OCI-LY3 (cell line): ENCODE measurements at regions not wholly inside any gene's neighbourhood (a gene's known extent, or its start where the extent isn't known, plus 50 kb on each side); places are given as distances from the start of the nearest gene placed in this dataset.

ENCODE experiments used
- EZH2phosphoT487 ChIP-seq: fragments of 200-600 bp; shearing (Covaris generic); IDR thresholded peaks from 2 replicates; pipeline ENCODE4 v1.6.1; 2018; ENCODE audit warnings: antibody characterized with exemption, mixed run types, low read depth
- TF ChIP-seq, protein P1 (sequence below): fragments of 200-600, 300-600 bp; sonication (generic); IDR thresholded peaks from 2 replicates; pipeline ENCODE4 v1.5.1; 2014; ENCODE audit warnings: antibody characterized with exemption, low read length, low read depth

DNA sequence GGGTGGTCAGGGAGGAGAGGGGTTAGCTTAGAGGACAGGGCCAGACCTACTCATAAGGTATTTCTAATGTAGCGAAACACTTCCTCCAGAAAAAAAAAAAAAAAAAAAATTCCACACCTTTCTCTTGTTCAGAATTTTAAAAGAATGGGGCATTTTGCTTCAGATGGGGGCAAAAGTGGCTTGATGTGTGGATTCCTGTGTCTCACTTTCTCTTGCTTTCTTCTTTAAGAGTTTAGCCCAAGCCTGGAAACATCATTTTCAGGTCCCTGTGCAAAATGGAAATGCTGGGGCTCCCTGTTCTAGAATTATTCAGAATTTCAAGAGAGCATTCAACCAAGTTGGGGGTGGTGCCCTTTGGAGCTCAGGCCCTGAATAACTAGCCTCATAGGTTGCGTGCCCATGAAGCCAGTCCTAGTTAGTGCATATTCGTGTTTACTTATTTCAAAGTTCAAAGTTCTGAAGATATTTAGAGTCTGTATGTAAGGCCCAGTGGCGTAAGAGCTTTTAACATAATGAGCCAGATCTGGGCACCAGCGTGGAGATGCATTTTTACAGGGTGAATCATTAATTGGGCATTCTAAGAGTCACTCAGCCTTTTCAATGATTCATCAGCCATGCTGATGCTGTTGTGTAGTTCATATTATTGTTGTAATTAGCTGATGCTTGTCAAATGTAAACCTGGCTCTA lies 104.5 kb downstream of the RPLP1 start:
- TF ChIP-seq, protein P1, sequence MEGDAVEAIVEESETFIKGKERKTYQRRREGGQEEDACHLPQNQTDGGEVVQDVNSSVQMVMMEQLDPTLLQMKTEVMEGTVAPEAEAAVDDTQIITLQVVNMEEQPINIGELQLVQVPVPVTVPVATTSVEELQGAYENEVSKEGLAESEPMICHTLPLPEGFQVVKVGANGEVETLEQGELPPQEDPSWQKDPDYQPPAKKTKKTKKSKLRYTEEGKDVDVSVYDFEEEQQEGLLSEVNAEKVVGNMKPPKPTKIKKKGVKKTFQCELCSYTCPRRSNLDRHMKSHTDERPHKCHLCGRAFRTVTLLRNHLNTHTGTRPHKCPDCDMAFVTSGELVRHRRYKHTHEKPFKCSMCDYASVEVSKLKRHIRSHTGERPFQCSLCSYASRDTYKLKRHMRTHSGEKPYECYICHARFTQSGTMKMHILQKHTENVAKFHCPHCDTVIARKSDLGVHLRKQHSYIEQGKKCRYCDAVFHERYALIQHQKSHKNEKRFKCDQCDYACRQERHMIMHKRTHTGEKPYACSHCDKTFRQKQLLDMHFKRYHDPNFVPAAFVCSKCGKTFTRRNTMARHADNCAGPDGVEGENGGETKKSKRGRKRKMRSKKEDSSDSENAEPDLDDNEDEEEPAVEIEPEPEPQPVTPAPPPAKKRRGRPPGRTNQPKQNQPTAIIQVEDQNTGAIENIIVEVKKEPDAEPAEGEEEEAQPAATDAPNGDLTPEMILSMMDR: no peak
- TF ChIP-seq EZH2phosphoT487: no peak
